OCI-LY3 (cell line): ENCODE measurements at regions not wholly inside any gene's neighbourhood (a gene's known extent, or its start where the extent isn't known, plus 50 kb on each side); places are given as distances from the start of the nearest gene placed in this dataset.

Source experiments
- H2AFZ ChIP-seq: fragments of 200-600, 300-600 bp; shearing (Covaris generic); 2 replicates; pipeline ENCODE4 v1.6.0; 2014; ENCODE audit warnings: antibody characterized with exemption, low read depth, low read length
- H3K27ac ChIP-seq: fragments of 200-600, 300-600 bp; sonication (generic); 2 replicates; pipeline ENCODE4 v1.5.1; 2014; ENCODE audit warnings: mild to moderate bottlenecking, low read length, moderate library complexity, mixed read lengths
- H3K27me3 ChIP-seq: fragments of 200-600, 300-600 bp; sonication (generic); 2 replicates; pipeline ENCODE4 v1.6.1; 2014; ENCODE audit warnings: low read depth, low read length, mixed read lengths
- H3K36me3 ChIP-seq: fragments of 200-600, 300-600 bp; sonication (generic); replicated peaks from 2 replicates; pipeline ENCODE3; 2014; ENCODE audit warnings: low read depth, low read length, mixed read lengths
- H3K4me1 ChIP-seq: fragments of 300-600, 200-600 bp; sonication (generic); 2 replicates; pipeline ENCODE4 v1.6.1; 2014; ENCODE audit warnings: low read length, mixed read lengths
- H3K4me2 ChIP-seq: fragments of 200-600, 300-600 bp; sonication (generic); 2 replicates; pipeline ENCODE4 v1.6.1; 2014; ENCODE audit warnings: low read length, mixed read lengths
- H3K4me3 ChIP-seq: fragments of 300-600, 200-600 bp; sonication (generic); 2 replicates; pipeline ENCODE4 v1.5.1; 2014; ENCODE audit warnings: antibody characterized with exemption, mild to moderate bottlenecking, low read length, moderate library complexity
- H3K79me2 ChIP-seq: fragments of 300-600, 200-600 bp; shearing (Covaris generic); 2 replicates; pipeline ENCODE4 v1.6.1; 2014; ENCODE audit warnings: mild to moderate bottlenecking, low read length, mixed read lengths
- H3K9ac ChIP-seq: fragments of 300-600, 200-600 bp; shearing (Covaris generic); 2 replicates; pipeline ENCODE4 v1.6.0; 2014; ENCODE audit warnings: mild to moderate bottlenecking, low read length, moderate library complexity
- H3K9me3 ChIP-seq: fragments of 200-600, 300-600 bp; shearing (Covaris generic); 2 replicates; pipeline ENCODE4 v1.6.1; 2014; ENCODE audit warnings: low read length, mixed read lengths; ENCODE audit not compliant: insufficient read depth
- H4K20me1 ChIP-seq: fragments of 200-600, 300-600 bp; sonication (generic); 2 replicates; pipeline ENCODE4 v1.6.1; 2016; ENCODE audit warnings: low read length, mixed read lengths; ENCODE audit not compliant: insufficient read depth
- CTCF ChIP-seq: fragments of 200-600, 300-600 bp; sonication (generic); IDR thresholded peaks from 2 replicates; pipeline ENCODE4 v1.5.1; 2014; ENCODE audit warnings: antibody characterized with exemption, low read length, low read depth
- EZH2phosphoT487 ChIP-seq: fragments of 200-600 bp; shearing (Covaris generic); IDR thresholded peaks from 2 replicates; pipeline ENCODE4 v1.6.1; 2018; ENCODE audit warnings: antibody characterized with exemption, mixed run types, low read depth

GRCh38 chr1:168972225-168972624 is 134.3 kb upstream of the ATP1B1 start:
- Histone ChIP-seq H3K27ac (no peak overlapping the region), H3K4me3 (no peak overlapping the region), H3K9me3 (no peaks in the 10 kb centered on the region), H3K27me3 (no peaks in the 10 kb centered on the region), H3K9ac (no peak overlapping the region), H3K79me2 (no peaks in the 10 kb centered on the region), H2AFZ (no peak overlapping the region), H4K20me1 (no peaks in the 10 kb centered on the region), H3K36me3 (no peaks in the 10 kb centered on the region), H3K4me1 (peaks cover 20% of the 10 kb centered on the region), H3K4me2 (peak overlapping the region; percentile 42)
- TF ChIP-seq CTCF: no peak
- TF ChIP-seq EZH2phosphoT487: no peak

GRCh38 chr1:168972887-168973286 is 133.6 kb upstream of the ATP1B1 start:
- H3K9me3 ChIP-seq: no peaks in the 10 kb centered on the region
- no peaks in the 10 kb centered on the region for H4K20me1 ChIP-seq
- H2AFZ ChIP-seq: no peak overlapping the region
- H3K4me3 ChIP-seq: no peak overlapping the region
- H3K79me2 ChIP-seq: no peaks in the 10 kb centered on the region
- H3K36me3 ChIP-seq: no peaks in the 10 kb centered on the region
- H3K4me2 ChIP-seq: no peak overlapping the region
- no peak overlapping the region for H3K9ac ChIP-seq
- TF ChIP-seq CTCF (no peak), EZH2phosphoT487 (no peak)
- peaks cover 20% of the 10 kb centered on the region for H3K4me1 ChIP-seq
- H3K27me3 ChIP-seq: no peaks in the 10 kb centered on the region
- H3K27ac ChIP-seq: no peak overlapping the region

- Histone ChIP-seq H4K20me1 (no peaks in the 10 kb centered on the region), H3K27me3 (no peaks in the 10 kb centered on the region), H3K79me2 (no peaks in the 10 kb centered on the region), H3K36me3 (no peaks in the 10 kb centered on the region), H3K4me3 (no peak overlapping the region), H3K4me2 (no peak overlapping the region), H3K9ac (no peak overlapping the region), H3K9me3 (0 out of 2 replicates have a peak, but pooled peaks cover 3% of the 10 kb centered on the region), H2AFZ (no peak overlapping the region), H3K4me1 (peaks cover 22% of the 10 kb centered on the region), H3K27ac (no peak overlapping the region)
- no peak for TF ChIP-seq EZH2phosphoT487
- TF ChIP-seq CTCF: no peak
These were observed 132.4 kb upstream of the ATP1B1 start for GRCh38 chr1:168974117-168974516.

GRCh38 chr1:168974611-168975010 is 131.9 kb upstream of the ATP1B1 start:
- Histone ChIP-seq H3K27me3 (no peaks in the 10 kb centered on the region), H4K20me1 (no peaks in the 10 kb centered on the region), H3K79me2 (no peaks in the 10 kb centered on the region), H3K9me3 (0 out of 2 replicates have a peak, but pooled peaks cover 5% of the 10 kb centered on the region), H3K4me3 (no peak overlapping the region), H3K4me1 (peaks cover 26% of the 10 kb centered on the region), H2AFZ (no peak overlapping the region), H3K27ac (no peak overlapping the region), H3K36me3 (no peaks in the 10 kb centered on the region), H3K9ac (no peak overlapping the region), H3K4me2 (no peak overlapping the region)
- TF ChIP-seq CTCF (no peak), EZH2phosphoT487 (no peak)
